ENCODE measurements at regions not wholly inside any gene's neighbourhood (a gene's known extent, or its start where the extent isn't known, plus 50 kb on each side); places are given as distances from the start of the nearest gene placed in this dataset.

GRCh38 chr5:173670791-173671120 lies 54.3 kb upstream of the BOD1 start:
- H3K36me3 ChIP-seq = no peaks in the 10 kb centered on the region
- intact Hi-C loops (cut with DNase I) = no loop called here
- DNase-seq = no peak
- no peaks in the 10 kb centered on the region for H3K27me3 ChIP-seq
- H3K4me3 ChIP-seq = no peak overlapping the region
- H3K9me3 ChIP-seq = peaks cover 0 to 3% of the 10 kb centered on the region in 2 donors
- ATAC-seq = no peak
- H3K27ac ChIP-seq = no peak overlapping the region
- no peak for TF ChIP-seq CTCF (IDR thresholded peaks at IDR 0.05)
- peaks cover 0 to 19% of the 10 kb centered on the region in 2 donors for H3K4me1 ChIP-seq

DNA sequence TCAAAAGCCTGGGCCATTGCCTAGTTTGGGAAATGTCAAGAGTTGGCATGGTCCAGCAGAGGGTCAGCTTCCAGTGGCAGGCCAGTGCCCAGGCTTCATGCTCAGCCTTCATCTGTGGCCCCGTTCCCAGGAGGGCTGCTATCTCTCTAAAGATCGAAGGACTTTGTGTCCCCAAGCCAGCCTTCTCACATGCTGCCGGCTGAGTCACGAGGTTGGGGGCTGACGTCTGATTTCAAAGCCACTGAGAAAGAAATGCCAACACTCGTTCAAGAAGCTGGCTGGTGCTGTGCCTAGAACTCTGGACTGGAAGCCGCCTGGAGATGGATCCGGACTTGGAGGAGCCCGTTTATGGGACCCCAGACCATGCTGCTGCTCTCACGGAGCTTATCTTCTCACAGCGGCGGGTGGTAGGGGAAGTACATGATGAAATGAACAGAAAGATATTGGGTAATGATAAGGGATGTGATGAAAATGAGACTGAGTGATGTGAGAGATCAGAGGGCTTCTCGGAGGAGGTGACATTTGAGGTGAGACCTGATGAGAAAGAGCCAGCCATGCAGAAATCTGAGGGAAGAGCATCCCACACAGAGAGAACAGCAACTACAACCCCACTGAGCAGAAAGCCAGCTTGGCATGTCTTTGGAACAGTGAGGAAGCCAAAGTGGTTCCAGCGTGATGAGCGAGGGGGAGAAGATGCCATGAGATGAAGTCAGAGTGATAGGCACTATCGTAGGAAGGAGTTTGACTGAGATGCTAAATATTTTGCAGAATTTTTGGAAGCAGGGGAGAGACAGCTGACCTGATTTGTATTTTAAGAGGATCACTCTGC lies 54.9 kb upstream of the BOD1 start:
- Histone ChIP-seq H3K27me3 (no peaks in the 10 kb centered on the region), H3K27ac (no peak overlapping the region)
- DNase-seq = peak in 1 of 4 donors; percentile 49

DNA sequence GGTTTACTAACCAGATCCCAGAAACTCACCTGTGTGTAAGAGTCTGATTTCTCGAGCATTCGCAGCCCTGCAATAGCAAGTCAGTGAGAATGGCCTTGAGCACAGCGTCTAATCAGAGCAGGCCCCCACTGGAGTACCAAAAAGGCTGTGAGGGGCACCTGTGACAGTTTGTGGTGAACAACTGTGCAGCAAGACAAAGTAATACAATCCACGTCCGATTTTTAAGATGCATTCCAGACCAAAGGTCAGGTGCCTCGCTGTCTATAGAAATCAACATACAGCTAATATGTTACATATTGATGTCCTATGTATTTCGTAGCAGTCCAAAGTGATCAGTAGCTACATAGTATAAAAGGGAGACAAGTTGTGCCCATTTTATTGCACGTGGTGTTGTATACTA lies 55.7 kb upstream of the BOD1 start:
- Histone ChIP-seq H3K4me3 (no peak overlapping the region), H3K27ac (no peak overlapping the region), H3K4me1 (peaks cover 0 to 19% of the 10 kb centered on the region in 2 donors), H3K9me3 (peaks cover 0 to 3% of the 10 kb centered on the region in 2 donors), H3K36me3 (no peaks in the 10 kb centered on the region), H3K27me3 (no peaks in the 10 kb centered on the region)
- DNase-seq (no peak), ATAC-seq (no peak)
- intact Hi-C loops (cut with DNase I) = no loop called here
- no peak for TF ChIP-seq CTCF (IDR thresholded peaks at IDR 0.05)

More for the DNA sequence above, 54.9 kb upstream of the BOD1 start:
- H3K9me3 ChIP-seq = peaks cover 0 to 3% of the 10 kb centered on the region in 2 donors
- peak; percentile 39 for ATAC-seq
- no peak overlapping the region for H3K4me3 ChIP-seq
- intact Hi-C loops (cut with DNase I) = no loop called here
- peaks cover 0 to 19% of the 10 kb centered on the region in 2 donors for H3K4me1 ChIP-seq
- no peak for TF ChIP-seq CTCF (IDR thresholded peaks at IDR 0.05)
- no peaks in the 10 kb centered on the region for H3K36me3 ChIP-seq

GRCh38 chr5:173672891-173673290 lies 56.4 kb upstream of the BOD1 start:
- Histone ChIP-seq H3K9me3 (peaks cover 0 to 3% of the 10 kb centered on the region in 2 donors), H3K27me3 (no peaks in the 10 kb centered on the region), H3K36me3 (no peaks in the 10 kb centered on the region), H3K27ac (no peak overlapping the region), H3K4me1 (peaks cover 0 to 19% of the 10 kb centered on the region in 2 donors), H3K4me3 (no peak overlapping the region)
- no peak for TF ChIP-seq CTCF (IDR thresholded peaks at IDR 0.05)
- DNase-seq = no peak
- intact Hi-C loops (cut with DNase I) = no loop called here
- ATAC-seq = no peak

- Histone ChIP-seq H3K4me3 (no peak overlapping the region), H3K27me3 (no peaks in the 10 kb centered on the region), H3K9me3 (peaks cover 0 to 3% of the 10 kb centered on the region in 2 donors), H3K36me3 (no peaks in the 10 kb centered on the region), H3K4me1 (peaks cover 0 to 19% of the 10 kb centered on the region in 2 donors), H3K27ac (no peak overlapping the region)
- intact Hi-C loops (cut with DNase I) = no loop called here
- no peak for TF ChIP-seq CTCF (IDR thresholded peaks at IDR 0.05)
- DNase-seq (no peak), ATAC-seq (no peak)
Observed at GRCh38 chr5:173673295-173674101, 57.0 kb upstream of the BOD1 start.

Measured in left lung (tissue), 4 donors.